GM13977 (cell line): ENCODE measurements at regions not wholly inside any gene's neighbourhood (a gene's known extent, or its start where the extent isn't known, plus 50 kb on each side); places are given as distances from the start of the nearest gene placed in this dataset.
"Not testable (repeated sequence)": the region's sequence is repeated elsewhere in the genome, so short reads cannot be mapped to it uniquely, and the experiment has no call there.

ENCODE experiments used
- DNase-seq: peaks from one replicate; pipeline ENCODE4 v3.0.0; 2012; ENCODE audit warnings: low spot score
- in situ Hi-C: fragments of 300-500 bp; cut with MboI; formaldehyde crosslinking; loops from one replicate; pipeline ENCODE4 v1.12.0; 2022; ENCODE audit warnings: low sequenced_read_pairs, low pct_unique_long_range_greater_than_20kb, mixed read lengths, inconsistent platforms; ENCODE audit not compliant: unreplicated experiment
- TF ChIP-seq, protein P1 (sequence below): IDR thresholded peaks from 2 replicates; pipeline ENCODE4 v1.5.1; 2012; ENCODE audit warnings: mild to moderate bottlenecking, control low read depth; ENCODE audit not compliant: insufficient read depth; ENCODE audit errors: extremely low read depth, missing control alignments

DNA sequence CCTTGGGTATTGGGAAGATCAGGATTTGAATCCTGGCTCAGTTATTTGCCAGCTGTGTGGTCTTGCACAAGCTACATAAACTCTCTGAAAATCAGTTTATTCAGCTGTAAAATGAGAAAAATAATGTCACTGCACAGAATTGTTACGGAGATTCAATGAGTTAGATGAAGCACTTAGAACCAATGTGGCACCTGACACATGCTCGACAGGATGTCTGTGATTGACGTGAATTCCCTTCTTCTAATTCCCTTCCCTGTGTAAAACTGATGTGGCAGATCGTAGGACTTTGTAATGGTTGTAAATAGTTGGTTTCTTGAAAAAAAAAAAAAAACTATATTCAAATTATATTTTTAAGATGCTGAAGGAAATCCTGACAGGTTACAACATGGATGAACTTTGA, 249.9 kb upstream of the MKLN1 start:
- TF ChIP-seq, protein P1, sequence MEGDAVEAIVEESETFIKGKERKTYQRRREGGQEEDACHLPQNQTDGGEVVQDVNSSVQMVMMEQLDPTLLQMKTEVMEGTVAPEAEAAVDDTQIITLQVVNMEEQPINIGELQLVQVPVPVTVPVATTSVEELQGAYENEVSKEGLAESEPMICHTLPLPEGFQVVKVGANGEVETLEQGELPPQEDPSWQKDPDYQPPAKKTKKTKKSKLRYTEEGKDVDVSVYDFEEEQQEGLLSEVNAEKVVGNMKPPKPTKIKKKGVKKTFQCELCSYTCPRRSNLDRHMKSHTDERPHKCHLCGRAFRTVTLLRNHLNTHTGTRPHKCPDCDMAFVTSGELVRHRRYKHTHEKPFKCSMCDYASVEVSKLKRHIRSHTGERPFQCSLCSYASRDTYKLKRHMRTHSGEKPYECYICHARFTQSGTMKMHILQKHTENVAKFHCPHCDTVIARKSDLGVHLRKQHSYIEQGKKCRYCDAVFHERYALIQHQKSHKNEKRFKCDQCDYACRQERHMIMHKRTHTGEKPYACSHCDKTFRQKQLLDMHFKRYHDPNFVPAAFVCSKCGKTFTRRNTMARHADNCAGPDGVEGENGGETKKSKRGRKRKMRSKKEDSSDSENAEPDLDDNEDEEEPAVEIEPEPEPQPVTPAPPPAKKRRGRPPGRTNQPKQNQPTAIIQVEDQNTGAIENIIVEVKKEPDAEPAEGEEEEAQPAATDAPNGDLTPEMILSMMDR, result no peak

DNA sequence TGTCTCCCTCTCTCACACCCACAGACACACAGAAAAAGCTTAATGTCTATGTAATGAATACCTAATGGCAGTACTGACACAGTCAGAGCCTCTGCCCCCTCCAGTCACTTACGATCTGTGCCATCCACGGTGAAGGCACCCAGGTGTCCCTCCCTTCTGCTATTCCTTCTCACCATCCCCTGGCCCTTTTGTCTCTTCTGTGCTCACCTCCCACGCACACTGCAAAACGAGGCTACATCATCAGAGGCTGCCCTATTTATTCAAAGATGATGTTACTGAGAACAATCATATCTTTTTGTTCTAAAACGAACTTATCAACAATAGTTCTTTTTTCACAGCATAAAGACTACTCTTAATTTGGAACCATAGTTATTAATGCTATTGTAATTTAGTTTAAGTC, 246.9 kb upstream of the MKLN1 start:
- in situ Hi-C loops, result no loop called here
- no peak for DNase-seq
- TF ChIP-seq, protein P1, result no peak

More for the DNA sequence above, 249.9 kb upstream of the MKLN1 start:
- no peak for DNase-seq
- in situ Hi-C loops, result loop anchor here (10.0 kb wide), 1 partner anchor 347 kb away; no protein-coding TSS in a partner anchor

- in situ Hi-C loops, result no loop called here
- TF ChIP-seq, protein P1, result no peak
- DNase-seq, result no peak
Observed at GRCh38 chr7:131081308-131081707, 246.4 kb upstream of the MKLN1 start.

GRCh38 chr7:131083781-131084180, 243.9 kb upstream of the MKLN1 start:
- in situ Hi-C loops, result no loop called here
- TF ChIP-seq, protein P1, result no peak
- no peak for DNase-seq

DNA sequence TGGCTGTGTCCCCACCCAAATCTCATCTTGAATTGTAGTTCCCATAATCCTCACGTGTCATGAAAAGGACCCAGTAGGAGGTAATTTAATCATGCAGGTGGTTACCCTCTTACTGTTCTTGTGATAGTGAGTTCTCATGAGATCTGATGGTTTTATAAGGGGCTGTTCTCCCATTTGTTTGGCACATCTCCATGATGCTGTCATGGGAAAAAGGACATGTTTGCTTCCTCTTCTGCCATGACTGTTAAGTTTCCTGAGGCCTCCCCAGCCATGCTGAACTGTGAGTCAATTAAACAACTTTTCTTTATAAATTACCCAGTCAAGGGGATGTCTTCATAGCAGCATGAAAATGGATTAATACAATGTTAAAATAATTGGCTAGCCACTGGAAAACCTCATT, 243.3 kb upstream of the MKLN1 start:
- DNase-seq, in situ Hi-C loops: not testable (repeated sequence)

- TF ChIP-seq, protein P1, result no peak
- in situ Hi-C loops, result no loop called here
- no peak for DNase-seq
Observed at GRCh38 chr7:131087756-131088658, 239.7 kb upstream of the MKLN1 start.

- TF ChIP-seq, protein P1, result no peak
- in situ Hi-C loops, result no loop called here
- DNase-seq, result no peak
Observed at GRCh38 chr7:131090188-131090587, 237.5 kb upstream of the MKLN1 start.
